GM21367 (cell line): ENCODE measurements at regions not wholly inside any gene's neighbourhood (a gene's known extent, or its start where the extent isn't known, plus 50 kb on each side); places are given as distances from the start of the nearest gene placed in this dataset.
"Not testable (repeated sequence)": the region's sequence is repeated elsewhere in the genome, so short reads cannot be mapped to it uniquely, and the experiment has no call there.

Source experiments
- ATAC-seq: cut with Tn5 transposase; IDR thresholded peaks from one replicate; pipeline ENCODE4 v1.9.1; 2021; ENCODE audit not compliant: unreplicated experiment

DNA sequence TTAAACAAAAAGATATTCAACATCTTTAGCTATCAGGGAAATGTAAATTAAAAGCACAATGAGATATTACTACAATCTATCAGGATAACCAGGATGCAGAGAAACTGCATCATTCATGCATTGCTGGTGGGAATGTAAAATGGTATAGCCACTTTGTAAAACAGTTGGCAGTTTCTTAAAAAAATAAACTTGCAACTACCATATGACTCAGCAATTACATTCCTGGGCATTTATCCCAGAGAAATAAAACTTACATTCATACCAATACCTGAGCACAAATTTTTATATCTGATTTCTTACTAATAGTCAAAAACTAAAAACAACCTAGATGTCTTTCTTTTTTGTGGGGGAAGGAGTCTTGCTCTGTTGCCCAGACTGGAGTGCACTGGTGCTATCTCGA lies 190.3 kb upstream of the TAB2 start:
- ATAC-seq, result no peak

DNA sequence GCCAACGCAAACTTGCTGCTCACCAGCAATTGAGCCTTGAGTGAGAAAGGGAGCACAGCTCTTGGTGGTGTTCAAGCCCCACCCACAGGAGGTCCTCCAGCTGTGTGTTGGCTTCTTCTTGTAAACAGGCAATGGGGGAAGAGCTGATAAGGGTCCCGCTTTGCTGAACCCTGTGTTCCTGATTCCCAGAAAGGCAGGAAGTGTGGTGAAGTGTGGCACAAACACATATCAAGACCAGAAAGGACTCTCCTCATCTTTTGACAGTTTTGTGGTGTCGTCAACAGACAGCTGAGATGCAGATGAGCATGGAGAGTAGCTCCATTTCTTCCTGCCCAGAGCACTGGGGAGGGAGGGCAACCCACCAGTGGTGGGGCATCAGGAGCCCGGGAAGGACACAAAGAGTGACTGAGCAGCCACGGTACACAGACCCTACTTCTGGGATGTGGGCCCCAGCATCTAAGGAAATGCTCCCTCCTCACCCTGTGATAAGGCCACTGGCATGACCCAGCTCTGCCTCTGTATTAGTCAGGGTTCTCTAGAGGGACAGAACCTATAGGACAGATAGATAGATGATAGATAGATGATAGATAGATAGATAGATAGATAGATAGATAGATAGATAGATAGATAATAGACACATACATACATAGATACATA lies 188.9 kb upstream of the TAB2 start:
- no peak for ATAC-seq

DNA sequence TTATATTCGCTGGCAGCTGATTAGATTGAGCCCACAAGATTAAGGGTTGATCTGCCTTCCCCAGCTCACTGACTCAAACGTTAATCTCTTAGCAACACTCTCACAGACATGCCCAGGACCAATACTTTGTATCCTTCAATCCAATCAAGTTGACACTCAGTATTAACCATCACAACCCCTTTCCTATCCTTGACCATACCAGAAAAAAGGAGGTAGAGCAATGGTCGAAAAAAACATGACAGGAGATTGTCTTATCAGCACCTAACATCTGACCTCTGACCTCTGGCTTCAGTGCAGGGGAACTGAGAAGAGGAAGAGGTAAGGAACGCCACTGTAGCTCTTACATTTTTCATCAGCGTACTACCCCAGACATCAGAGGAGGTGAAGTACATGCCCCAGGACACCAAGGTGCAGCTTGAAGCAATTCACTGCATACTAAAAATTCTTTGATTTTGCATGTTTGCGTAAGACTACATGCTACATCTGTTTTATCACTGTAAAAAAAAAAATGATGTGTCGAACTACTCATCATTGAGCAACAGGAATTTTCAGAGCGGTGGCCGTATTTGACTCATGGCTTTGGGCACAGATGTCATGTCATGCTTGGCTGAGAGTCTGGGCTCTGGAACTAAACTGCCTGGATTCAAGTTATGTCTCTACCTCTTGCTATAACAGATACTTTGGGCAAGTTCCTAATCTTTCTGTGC lies 188.0 kb upstream of the TAB2 start:
- no peak for ATAC-seq

DNA sequence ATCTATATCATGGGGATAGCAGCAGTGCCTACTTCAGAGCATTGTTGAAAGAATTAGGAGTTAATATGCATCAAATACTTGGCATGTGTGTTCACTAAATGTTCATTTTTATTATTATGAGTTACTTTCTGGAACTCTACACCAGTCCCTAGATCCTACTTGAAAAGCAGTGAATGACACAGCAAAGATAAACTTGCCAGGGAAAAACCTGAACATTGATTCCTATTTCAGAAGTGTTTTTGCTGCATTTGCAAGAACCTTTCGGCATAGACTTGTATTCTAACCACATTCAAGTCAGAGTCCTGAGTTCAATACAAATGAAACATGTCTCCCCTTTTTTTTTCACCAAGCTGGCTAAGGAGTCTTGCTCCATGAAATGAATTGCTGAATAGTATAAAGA lies 187.4 kb upstream of the TAB2 start:
- no peak for ATAC-seq

DNA sequence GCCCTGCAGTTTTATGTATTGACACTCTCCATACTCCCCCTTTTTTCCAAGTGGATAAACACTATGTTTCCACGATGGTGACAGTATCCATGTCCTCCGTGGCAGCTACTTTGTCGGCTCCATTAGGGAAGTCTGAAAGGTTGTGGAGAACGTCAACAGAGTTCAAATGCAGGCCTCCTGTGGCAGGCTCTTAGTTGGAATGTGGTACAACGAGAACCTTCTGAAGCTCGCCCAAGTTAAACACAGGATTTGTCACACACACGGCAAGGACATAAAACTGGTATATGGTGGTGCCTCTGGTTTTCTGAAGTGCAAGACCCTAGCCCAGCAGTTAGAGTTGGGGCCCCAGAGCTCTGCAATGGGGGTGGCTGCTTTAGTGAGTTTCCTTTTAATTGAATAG lies 187.0 kb upstream of the TAB2 start:
- ATAC-seq, result no peak

DNA sequence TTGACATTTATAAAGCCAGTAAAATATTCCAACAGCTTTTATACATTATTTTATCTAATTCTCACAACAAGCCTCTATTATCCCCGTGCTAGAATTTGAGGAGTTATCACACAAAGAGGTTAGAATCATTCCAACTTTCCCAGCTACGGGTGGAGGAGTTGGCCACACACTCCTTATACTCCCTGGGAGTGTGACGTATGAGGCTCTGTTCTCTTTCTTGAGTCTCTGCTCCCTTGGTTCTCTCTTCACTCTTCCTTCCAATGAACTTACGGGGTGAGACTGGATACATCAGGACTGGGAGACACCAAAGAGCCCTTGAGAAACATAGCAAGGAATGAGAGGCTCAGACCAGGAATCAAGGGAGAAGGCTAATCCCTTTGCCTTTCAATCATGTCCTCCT lies 185.6 kb upstream of the TAB2 start:
- ATAC-seq, result no peak

DNA sequence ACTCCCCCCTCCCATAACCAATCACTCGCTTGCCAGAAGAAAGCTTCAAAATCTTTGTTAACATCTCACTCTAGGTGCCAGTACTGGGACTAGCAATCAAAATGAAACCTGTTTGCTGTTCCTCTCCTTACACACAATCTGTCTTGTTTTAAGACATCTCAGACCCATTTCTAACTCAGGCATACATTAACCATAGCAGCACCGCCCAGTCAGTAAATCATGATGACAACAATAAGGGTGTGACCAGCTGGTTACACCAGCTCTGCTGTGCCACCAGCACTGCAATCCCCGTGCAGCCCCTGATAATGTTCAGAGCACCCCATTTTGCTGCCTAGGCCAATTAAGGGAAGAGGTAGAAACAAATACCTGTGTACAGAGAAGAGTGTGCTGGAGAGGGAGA lies 185.2 kb upstream of the TAB2 start:
- no peak for ATAC-seq

DNA sequence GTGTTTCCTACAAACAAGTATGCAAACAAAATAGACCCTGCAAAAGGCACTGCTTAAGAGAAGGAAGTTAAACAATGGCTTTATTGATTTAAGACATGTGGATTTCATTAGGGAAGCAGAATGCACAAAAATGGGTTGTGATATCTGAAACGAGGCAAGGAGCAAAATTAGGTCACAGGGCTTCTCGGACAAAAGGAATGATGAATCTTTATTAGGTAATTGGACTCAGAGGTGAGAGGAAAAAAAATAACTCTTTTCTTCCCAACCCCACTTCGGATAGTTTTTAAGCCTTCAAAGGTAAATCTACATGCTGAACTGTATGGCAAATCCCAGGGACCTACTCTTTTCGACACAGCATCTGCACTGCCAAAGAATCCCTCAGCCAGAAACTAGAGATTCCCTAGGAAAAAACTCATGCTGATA lies 183.0 kb upstream of the TAB2 start:
- ATAC-seq, result no peak

DNA sequence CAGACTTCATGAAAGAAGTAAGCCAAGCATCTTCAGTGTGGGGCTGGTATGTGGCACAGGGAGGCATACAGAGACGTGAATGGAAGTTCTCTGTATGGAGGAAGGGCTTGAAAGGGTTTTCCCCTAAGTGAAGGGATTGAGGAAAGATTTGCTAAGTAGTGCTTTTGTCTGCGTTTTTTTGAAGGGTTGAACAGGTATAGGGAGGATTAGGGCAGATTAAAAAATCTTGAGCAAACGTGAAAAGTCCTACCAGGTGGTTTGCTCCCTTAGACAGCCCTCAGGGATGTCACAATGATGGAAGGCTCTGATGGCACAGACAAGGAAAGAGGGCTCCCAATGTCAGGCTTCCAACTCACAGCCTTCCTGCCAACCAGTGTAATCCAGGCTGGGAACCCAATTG lies 181.7 kb upstream of the TAB2 start:
- ATAC-seq, result no peak

DNA sequence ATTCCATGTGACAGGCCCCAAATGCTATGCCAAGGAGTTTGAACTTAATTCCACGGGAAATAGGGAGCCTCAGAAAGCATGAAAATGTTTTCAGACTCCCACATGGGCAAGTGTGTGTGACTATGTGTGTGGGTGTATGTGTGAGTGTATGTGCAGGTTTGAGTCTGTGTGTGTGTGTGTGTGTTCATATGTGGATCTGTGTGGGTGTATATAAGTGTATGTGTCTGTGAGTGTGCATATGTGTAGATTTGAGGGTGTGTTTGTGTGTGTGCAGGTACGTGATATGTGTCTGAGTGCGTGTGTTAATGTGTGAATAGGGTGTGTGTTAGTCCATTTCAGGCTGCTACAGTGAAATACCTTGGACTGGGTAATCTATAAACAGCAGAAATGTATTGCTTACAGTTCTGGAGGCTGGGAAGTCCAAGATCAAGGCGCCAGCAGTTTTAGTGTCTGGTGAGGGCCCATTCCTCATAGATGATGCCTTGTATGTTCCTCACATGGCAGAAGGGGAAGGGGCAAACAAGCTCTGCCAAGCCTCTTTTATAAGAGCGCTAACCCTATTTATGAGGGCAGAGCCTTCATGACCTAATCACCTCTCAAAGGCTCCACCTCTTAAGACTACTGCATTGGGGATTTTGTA lies 181.1 kb upstream of the TAB2 start:
- no peak for ATAC-seq

DNA sequence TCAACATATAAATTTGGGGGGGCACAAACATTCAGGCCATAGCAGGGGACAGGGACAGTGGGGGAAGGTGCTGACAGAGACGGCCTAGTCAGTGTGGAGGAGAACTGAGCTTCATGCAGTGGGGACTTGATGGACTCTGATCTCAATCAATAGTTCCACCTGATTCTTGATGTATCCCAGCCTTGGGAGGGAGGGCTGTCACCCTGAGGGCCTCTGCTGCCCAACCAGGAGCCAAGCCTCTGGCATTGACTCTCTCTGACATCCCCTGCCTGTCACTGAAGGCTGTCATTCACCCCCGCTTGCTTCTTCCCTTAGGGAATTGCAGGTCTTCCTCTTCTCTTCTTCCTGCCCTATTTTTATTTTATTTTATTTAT lies 180.6 kb upstream of the TAB2 start:
- no peak for ATAC-seq

DNA sequence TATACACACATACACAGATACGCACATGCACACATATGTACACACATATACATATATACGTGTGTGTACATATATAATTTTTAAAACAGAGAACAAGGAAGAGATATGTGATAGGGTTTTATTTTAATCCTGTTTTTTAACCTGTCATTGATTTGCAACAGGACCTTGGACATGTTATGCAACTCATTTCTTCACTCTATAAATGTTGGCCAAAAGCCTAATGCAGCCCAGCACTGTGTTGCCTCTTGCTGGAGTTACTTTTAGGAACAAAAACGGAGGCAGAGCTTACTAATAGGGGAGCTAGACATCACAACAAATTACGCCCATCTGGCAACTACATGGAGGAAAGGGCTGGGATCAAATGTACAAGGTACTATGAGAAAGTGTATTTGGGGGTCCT lies 179.9 kb upstream of the TAB2 start:
- no peak for ATAC-seq

DNA sequence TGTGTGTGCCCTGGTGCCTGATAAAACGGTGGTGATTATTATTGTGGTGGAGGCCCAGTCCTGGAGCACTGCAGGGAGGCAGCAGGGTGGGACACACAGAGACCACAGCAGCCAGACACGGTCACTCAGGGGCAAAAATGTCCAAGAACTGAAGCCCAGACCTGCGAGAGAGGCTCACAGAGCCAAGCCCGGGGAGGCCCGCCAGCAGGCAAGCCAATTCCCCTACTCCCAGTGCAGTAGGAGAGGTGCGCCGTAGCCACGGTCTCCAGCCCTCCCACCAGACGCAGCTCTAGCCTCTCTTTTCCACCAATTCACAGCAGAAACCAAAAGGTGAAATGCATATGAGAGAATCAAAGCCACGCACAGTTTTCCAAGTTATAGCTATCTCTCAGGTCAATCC lies 179.4 kb upstream of the TAB2 start:
- no peak for ATAC-seq

DNA sequence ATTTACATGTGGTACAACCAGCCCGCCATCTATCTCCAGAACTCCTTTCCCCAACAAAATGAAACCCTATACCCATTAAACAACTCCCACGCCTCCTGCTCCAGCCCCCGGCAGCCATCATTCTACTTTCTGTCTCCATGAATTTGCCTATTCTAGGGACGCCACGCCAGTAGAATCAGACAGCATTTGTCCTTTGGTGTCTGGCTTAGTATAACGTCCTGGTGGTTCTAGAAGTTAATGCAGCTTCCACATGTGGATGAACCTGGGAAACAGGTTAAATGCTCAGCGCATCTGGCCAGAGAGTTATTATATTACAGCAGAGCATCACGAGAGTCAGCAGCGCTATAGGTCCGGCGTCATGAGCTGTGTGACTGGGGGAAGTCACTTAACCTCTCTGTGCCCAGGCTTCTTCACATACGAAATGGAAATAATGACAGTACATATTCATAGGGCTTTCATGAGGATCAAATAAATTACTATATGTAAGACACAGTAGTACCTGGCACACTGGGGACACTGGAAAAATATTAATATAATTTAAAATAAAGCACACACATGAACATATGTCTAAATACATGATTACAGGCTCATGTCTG lies 178.7 kb upstream of the TAB2 start:
- no peak for ATAC-seq

DNA sequence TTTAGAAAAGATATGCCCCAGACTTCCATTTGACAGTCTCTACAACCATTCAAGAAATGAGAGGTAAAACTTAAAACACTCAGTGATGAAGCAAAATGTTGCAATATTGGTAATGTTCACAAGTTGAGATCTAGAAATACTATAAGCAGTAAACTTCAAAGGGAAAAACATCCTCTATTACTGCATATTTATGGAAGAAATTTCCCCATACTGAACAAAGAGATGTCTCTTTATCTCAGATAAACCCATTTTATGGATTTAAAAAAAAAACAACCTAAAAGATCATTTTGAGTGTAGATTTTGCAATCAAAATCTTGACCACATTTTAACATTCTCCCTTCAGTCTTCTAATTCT lies 177.8 kb upstream of the TAB2 start:
- no peak for ATAC-seq

DNA sequence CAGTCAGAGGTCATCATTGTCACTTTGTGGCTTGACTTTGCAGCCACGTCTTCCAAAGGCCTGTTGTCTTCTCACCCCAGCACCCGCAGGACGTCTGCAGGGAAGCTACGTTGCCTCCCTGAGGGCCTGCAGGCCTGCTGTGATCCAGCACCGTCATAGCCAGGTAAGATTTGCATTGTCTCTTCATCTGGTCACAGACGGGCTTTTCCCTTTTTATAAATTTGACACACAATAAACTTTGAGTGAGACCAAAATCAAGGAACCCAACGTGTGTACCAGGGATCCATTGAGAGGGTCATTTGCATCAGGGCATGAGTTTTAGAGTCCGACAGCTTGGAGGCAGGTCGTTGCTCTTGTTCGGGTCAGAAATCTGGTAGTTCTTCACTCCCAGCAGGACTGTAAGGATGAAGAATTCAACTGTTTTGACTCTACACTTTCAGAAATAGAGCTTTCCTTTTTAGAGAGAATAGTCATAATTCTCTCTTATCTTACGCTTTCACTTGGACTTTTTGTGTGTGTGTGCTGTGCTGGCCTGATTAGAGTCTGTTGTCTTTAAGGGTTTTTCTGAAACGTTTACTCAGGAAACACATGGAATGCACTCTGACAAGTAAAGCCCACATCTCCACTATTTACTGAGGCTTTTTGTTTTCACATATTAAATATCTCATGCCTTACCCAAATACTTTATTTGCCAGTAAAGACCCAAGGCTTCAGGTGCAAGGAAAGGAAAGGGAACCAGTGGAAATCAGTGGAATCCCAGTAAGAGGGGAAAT lies 177.2 kb upstream of the TAB2 start:
- peak; percentile 83 for ATAC-seq

DNA sequence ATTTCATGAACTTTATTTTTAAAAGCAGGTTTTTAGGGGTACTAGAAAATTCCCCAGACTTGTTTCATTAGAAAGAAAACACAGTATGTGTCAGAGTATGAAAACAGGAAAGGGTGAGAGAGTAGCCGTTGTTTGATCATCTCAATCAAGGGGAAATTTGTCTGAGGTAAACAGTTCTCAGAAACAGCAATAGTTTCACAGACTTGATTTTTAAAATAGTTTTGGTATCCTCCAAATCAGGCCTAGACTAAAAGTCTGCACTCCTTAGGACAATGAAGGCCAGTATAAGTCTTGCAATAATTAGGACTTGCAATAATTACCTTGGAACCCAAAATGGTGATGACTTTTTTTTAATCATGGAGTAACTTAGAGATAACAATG lies 176.6 kb upstream of the TAB2 start:
- peak; percentile 57 for ATAC-seq

DNA sequence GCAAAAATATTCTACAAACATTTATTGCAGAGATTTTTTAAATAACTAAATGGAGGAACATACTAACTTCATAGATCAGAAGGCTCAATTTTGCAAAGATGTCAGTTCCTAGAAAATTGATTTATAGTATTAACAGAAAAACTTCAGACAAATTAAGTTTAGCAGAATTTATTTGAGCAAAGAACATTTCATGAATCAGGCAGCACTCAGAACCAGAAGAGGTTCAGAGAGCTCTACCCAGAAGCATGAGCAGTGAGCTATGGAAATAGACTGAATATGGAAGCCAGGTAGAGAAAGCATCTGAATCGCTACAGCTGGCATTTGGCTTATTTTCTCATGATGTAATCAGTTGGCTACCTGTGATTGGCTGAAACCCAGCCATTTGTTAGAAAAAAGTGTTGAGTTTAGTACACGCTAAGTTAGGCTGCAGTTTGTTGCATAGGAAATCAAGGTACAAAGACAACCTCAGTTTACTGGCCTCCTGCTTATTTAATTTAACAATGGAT lies 174.5 kb upstream of the TAB2 start:
- no peak for ATAC-seq

DNA sequence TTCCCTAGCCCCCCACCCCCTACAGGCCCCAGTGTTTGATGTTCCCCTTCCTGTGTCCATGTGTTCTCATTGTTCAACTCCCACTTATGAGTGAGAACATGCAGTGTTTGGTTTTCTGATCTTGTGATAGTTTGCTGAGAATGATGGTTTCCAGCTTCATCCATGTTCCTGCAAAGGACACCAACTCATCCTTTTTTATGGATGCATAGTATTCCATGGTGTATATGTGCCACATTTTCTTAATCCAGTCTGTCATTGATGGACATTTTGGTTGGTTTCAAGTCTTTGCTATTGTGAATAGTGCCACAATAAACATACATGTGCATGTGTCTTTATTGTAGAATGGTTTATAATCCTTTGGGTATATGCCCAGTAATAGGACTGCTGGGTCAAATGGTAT lies 171.7 kb upstream of the TAB2 start:
- ATAC-seq, result not testable (repeated sequence)

DNA sequence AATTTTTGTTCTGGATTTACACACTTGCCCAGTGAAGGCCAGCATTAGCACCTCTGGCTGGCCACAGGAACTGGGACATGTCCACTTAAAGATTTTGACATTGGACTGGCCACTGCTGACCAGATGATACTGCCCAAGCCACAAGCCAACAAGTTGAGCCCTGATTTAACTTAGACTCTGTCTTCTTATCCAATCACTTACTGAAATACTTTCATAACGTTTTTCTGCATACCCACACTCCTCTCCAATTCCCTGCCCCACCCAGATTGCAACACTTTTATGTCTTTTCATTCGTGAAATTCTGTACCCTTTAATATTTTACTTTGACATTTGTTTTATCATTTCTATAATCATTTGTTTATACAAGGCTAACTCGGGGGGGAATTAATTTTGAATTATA lies 170.3 kb upstream of the TAB2 start:
- ATAC-seq, result no peak

DNA sequence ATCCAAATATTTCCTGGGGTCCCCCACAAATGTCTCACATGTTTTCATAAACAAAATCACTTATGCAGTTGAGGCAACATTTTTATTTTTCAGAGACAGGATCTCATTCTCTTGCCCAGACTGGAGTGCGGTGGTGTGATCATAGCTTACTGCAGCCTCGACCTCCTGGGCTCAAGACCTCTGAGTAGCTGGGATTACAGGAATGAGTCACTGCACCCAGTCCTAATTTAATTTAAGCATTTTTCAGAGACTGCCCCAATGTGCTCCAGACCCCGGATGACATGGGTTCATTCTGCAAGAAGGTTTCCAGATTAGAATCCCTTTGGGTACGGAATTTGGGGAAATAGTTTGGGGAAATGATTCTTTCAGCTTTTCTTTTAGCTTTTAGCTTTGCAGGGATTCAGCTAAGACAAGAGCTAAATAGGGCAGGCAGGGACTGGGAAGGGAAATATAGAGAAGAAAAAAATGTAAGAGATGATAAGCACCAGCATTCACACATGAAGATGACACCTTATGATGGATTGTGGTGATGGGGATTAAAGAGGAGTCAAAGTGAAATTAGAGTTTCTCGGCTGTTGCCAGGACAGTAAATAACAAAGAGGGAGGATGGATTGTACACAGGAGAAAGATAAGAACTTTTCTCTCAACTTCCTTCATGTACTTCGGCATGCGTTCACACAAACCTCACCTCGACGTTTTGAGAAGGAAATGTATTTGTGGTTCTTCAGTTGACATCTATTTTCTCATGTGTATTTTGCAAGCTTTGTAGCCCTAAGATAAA lies 169.4 kb upstream of the TAB2 start:
- no peak for ATAC-seq
